ENCODE measurements at regions not wholly inside any gene's neighbourhood (a gene's known extent, or its start where the extent isn't known, plus 50 kb on each side); places are given as distances from the start of the nearest gene placed in this dataset.
"Not testable (repeated sequence)": the region's sequence is repeated elsewhere in the genome, so short reads cannot be mapped to it uniquely, and the experiment has no call there.

DNA sequence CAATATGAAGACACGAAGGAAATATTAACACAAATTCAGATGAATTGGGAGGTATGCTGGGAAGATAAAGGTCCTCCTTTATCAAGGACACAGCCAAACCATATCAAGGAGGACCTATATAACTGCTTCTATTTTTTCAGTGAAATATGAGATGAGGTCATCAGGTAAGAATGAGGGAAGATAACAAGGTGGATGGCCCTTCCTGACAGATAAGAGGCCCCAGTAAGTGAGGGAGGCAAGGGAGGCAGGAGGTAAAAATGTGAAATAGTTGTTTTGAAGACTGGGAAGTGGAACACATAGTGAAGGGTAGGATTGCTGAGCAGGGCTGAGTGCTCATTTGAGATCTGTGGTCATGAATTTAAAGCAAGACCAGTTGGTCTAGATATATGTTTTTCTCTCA, 60.0 kb upstream of the FOXE1 start:
- Histone ChIP-seq H3K4me3 (replicated peaks; ENCODE audit: insufficient read depth, low read length) (no peak overlapping the region), H3K27me3 (ENCODE audit: insufficient read depth, poor library complexity, severe bottlenecking) (peaks cover 11% of the 10 kb centered on the region), H3K27ac (replicated peaks) (no peak overlapping the region)
- TF ChIP-seq POLR2AphosphoS5 (IDR thresholded peaks at IDR 0.05; ENCODE audit: low read depth), result no peak
- TF ChIP-seq GABPA (IDR thresholded peaks at IDR 0.05; ENCODE audit: low read depth), result no peak
- TF ChIP-seq, protein P1, sequence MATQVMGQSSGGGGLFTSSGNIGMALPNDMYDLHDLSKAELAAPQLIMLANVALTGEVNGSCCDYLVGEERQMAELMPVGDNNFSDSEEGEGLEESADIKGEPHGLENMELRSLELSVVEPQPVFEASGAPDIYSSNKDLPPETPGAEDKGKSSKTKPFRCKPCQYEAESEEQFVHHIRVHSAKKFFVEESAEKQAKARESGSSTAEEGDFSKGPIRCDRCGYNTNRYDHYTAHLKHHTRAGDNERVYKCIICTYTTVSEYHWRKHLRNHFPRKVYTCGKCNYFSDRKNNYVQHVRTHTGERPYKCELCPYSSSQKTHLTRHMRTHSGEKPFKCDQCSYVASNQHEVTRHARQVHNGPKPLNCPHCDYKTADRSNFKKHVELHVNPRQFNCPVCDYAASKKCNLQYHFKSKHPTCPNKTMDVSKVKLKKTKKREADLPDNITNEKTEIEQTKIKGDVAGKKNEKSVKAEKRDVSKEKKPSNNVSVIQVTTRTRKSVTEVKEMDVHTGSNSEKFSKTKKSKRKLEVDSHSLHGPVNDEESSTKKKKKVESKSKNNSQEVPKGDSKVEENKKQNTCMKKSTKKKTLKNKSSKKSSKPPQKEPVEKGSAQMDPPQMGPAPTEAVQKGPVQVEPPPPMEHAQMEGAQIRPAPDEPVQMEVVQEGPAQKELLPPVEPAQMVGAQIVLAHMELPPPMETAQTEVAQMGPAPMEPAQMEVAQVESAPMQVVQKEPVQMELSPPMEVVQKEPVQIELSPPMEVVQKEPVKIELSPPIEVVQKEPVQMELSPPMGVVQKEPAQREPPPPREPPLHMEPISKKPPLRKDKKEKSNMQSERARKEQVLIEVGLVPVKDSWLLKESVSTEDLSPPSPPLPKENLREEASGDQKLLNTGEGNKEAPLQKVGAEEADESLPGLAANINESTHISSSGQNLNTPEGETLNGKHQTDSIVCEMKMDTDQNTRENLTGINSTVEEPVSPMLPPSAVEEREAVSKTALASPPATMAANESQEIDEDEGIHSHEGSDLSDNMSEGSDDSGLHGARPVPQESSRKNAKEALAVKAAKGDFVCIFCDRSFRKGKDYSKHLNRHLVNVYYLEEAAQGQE (IDR thresholded peaks at IDR 0.05; ENCODE audit: insufficient replicate concordance, low read depth), result no peak
- TF ChIP-seq SPI1 (IDR thresholded peaks at IDR 0.05; ENCODE audit: borderline replicate concordance, low read depth), result no peak
- TF ChIP-seq, protein P2, sequence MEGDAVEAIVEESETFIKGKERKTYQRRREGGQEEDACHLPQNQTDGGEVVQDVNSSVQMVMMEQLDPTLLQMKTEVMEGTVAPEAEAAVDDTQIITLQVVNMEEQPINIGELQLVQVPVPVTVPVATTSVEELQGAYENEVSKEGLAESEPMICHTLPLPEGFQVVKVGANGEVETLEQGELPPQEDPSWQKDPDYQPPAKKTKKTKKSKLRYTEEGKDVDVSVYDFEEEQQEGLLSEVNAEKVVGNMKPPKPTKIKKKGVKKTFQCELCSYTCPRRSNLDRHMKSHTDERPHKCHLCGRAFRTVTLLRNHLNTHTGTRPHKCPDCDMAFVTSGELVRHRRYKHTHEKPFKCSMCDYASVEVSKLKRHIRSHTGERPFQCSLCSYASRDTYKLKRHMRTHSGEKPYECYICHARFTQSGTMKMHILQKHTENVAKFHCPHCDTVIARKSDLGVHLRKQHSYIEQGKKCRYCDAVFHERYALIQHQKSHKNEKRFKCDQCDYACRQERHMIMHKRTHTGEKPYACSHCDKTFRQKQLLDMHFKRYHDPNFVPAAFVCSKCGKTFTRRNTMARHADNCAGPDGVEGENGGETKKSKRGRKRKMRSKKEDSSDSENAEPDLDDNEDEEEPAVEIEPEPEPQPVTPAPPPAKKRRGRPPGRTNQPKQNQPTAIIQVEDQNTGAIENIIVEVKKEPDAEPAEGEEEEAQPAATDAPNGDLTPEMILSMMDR (IDR thresholded peaks at IDR 0.05; ENCODE audit: insufficient read depth, low read length), result no peak
- no peak for DNase-seq (ENCODE audit: low read depth in 1 of 2, low spot score in 1 of 2)

DNA sequence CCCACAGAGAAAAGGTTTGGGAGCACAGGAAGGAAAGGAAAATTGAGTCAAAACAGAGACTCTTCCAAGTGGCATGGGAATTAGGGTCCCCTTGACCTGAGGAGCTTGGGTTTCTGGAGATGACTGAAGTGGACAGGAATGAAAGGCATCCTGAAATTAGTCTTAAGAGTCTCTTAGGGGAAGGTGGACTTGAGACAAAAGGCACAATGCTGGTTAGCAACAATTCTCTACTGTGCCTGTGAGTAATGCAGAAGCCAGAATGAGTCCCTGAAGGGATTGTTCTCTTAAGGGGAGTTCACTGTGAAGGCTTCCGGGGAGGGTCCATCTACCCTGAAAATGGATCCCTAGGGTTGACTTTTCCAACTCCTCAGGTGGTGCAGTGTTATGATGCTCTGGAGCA, 58.4 kb upstream of the FOXE1 start:
- H3K27me3 ChIP-seq (ENCODE audit: insufficient read depth, poor library complexity, severe bottlenecking), result peaks cover 11% of the 10 kb centered on the region
- H3K4me3 ChIP-seq (replicated peaks; ENCODE audit: insufficient read depth, low read length), result no peak overlapping the region
- TF ChIP-seq, protein P2 (IDR thresholded peaks at IDR 0.05; ENCODE audit: insufficient read depth, low read length), result no peak
- TF ChIP-seq SPI1 (IDR thresholded peaks at IDR 0.05; ENCODE audit: borderline replicate concordance, low read depth), result no peak
- no peak for TF ChIP-seq POLR2AphosphoS5 (IDR thresholded peaks at IDR 0.05; ENCODE audit: low read depth)
- TF ChIP-seq GABPA (IDR thresholded peaks at IDR 0.05; ENCODE audit: low read depth), result no peak
- TF ChIP-seq, protein P1 (IDR thresholded peaks at IDR 0.05; ENCODE audit: insufficient replicate concordance, low read depth), result no peak
- no peak overlapping the region for H3K27ac ChIP-seq (replicated peaks)
- DNase-seq (ENCODE audit: low read depth in 1 of 2, low spot score in 1 of 2), result no peak

DNA sequence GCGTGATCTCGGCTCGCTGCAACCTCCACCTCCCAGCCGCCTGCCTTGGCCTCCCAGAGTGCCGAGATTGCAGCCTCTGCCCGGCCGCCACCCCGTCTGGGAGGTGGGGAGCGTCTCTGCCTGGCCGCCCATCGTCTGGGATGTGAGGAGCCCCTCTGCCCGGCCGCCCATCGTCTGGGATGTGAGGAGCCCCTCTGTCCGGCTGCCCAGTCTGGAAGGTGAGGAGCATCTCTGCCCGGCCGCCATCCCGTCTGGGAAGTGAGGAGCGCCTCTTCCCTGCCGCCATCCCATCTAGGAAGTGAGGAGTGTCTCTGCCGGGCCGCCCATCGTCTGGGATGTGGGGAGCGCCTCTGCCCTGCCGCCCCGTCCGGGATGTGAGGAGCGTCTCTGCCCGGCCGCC, 56.9 kb upstream of the FOXE1 start:
- H3K27me3 ChIP-seq (ENCODE audit: insufficient read depth, poor library complexity, severe bottlenecking), result peaks cover 11% of the 10 kb centered on the region
- not testable (repeated sequence) for H3K4me3 ChIP-seq (replicated peaks; ENCODE audit: insufficient read depth, low read length); H3K27ac ChIP-seq (replicated peaks); DNase-seq (ENCODE audit: low read depth in 1 of 2, low spot score in 1 of 2)

DNA sequence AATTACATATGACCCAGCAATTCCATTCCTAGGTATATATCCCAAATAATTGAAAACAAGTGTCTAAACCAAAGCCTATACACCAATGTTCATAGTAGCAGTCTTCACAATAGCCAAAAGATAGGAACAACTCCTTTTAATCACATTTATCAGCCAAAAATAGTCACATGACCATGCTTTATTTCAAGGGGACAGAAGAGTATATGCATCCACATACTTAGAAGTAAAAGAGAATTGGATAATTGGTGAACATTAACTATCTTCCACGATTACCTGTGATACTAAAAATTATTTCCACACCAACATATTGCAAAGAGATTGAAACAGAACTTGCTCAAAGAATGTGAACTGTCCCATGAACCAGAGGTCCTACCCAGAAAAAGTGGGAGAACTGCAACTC, 51.8 kb upstream of the FOXE1 start:
- no peak for DNase-seq (ENCODE audit: low read depth in 1 of 2, low spot score in 1 of 2)
- H3K27me3 ChIP-seq (ENCODE audit: insufficient read depth, poor library complexity, severe bottlenecking), result no peaks in the 10 kb centered on the region
- TF ChIP-seq, protein P2 (IDR thresholded peaks at IDR 0.05; ENCODE audit: insufficient read depth, low read length), result no peak
- TF ChIP-seq GABPA (IDR thresholded peaks at IDR 0.05; ENCODE audit: low read depth) (no peak), SPI1 (IDR thresholded peaks at IDR 0.05; ENCODE audit: borderline replicate concordance, low read depth) (no peak), POLR2AphosphoS5 (IDR thresholded peaks at IDR 0.05; ENCODE audit: low read depth) (no peak)
- TF ChIP-seq, protein P1 (IDR thresholded peaks at IDR 0.05; ENCODE audit: insufficient replicate concordance, low read depth), result no peak
- H3K4me3 ChIP-seq (replicated peaks; ENCODE audit: insufficient read depth, low read length), result no peak overlapping the region
- H3K27ac ChIP-seq (replicated peaks), result no peak overlapping the region

Measured in HL-60 (cell line).